Endothelial cell of umbilical vein (primary cell): ENCODE measurements at regions not wholly inside any gene's neighbourhood (a gene's known extent, or its start where the extent isn't known, plus 50 kb on each side); places are given as distances from the start of the nearest gene placed in this dataset.

Source experiments
- CTCF ChIP-seq, 2 donors: IDR thresholded peaks; 1 replicate in 1 of 2; 2 replicates in 1 of 2; pipeline ENCODE4 v1.5.1; 2011; ENCODE audit warnings: low read length in 2 of 2, mild to moderate bottlenecking in 2 of 2, moderate library complexity in 2 of 2, control low read depth in 1 of 2, inconsistent platforms in 1 of 2, low read depth in 1 of 2; ENCODE audit not compliant: insufficient read depth in 1 of 2; ENCODE audit errors: extremely low read depth in 1 of 2
- EZH2 ChIP-seq: IDR thresholded peaks from 2 replicates; pipeline ENCODE4 v1.6.1; 2012; ENCODE audit warnings: borderline replicate concordance, low read depth, mild to moderate bottlenecking, moderate library complexity, low read length, inconsistent platforms; ENCODE audit not compliant: severe bottlenecking
- FOS ChIP-seq: IDR thresholded peaks from 2 replicates; pipeline ENCODE4 v1.6.1; 2011; ENCODE audit warnings: mild to moderate bottlenecking, low read length, moderate library complexity, borderline replicate concordance; ENCODE audit not compliant: insufficient read depth
- GATA2 ChIP-seq: IDR thresholded peaks from 2 replicates; pipeline ENCODE4 v1.7.0; 2011; ENCODE audit warnings: low read depth, mild to moderate bottlenecking, moderate library complexity, mixed read lengths, low read length; ENCODE audit not compliant: insufficient read length, insufficient read depth
- MYC ChIP-seq: IDR thresholded peaks from one replicate; pipeline ENCODE4 v1.6.1; 2011; ENCODE audit warnings: mild to moderate bottlenecking, low read depth, low read length
- POLR2A ChIP-seq: IDR thresholded peaks from 2 replicates; pipeline ENCODE4 v1.6.1; 2012; ENCODE audit warnings: low read depth, mild to moderate bottlenecking, control low read depth, low read length
- POLR2AphosphoS5 ChIP-seq: IDR thresholded peaks from 2 replicates; pipeline ENCODE4 v1.6.1; 2012; ENCODE audit warnings: low read depth, mild to moderate bottlenecking, control low read depth, low read length, moderate library complexity; ENCODE audit not compliant: insufficient read depth
- TF ChIP-seq, protein P1 (sequence below): IDR thresholded peaks from 2 replicates; pipeline ENCODE4 v1.6.1; 2011; ENCODE audit not compliant: insufficient read depth, insufficient read length

DNA sequence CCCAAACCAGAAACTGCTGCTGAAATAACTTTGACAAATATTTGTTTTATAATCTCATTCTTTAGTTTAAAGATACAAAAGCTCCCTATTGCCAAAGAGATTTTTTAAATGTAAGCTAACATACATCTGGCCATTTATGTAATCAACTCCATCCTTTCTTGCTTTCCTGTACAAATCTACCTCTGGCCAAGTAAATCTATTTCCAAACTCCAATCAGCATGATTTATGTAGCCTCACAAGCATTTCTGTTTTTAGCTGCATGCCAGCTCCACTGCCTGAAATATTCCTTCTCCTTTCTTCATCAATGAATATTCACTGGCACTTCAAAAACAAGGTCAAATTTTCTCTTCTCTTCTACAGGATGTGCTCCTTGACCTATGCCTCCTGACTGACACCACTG is 80.0 kb downstream of the SHOX2 start:
- TF ChIP-seq GATA2 (no peak), CTCF (IDR thresholded peaks at IDR 0.05; ENCODE audit: extremely low read depth in 1 of 2, insufficient read depth in 1 of 2, low read depth in 1 of 2, low read length in 2 of 2) (no peak), MYC (no peak), POLR2A (no peak), FOS (no peak), POLR2AphosphoS5 (no peak), EZH2 (no peak)
- TF ChIP-seq, protein P1, sequence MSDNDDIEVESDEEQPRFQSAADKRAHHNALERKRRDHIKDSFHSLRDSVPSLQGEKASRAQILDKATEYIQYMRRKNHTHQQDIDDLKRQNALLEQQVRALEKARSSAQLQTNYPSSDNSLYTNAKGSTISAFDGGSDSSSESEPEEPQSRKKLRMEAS = no peak
